GM21737 (cell line): ENCODE measurements at regions not wholly inside any gene's neighbourhood (a gene's known extent, or its start where the extent isn't known, plus 50 kb on each side); places are given as distances from the start of the nearest gene placed in this dataset.

Experiments
- ATAC-seq: cut with Tn5 transposase; IDR thresholded peaks from one replicate; pipeline ENCODE4 v1.9.1; 2021; ENCODE audit warnings: mild to moderate bottlenecking, moderate library complexity; ENCODE audit not compliant: unreplicated experiment

DNA sequence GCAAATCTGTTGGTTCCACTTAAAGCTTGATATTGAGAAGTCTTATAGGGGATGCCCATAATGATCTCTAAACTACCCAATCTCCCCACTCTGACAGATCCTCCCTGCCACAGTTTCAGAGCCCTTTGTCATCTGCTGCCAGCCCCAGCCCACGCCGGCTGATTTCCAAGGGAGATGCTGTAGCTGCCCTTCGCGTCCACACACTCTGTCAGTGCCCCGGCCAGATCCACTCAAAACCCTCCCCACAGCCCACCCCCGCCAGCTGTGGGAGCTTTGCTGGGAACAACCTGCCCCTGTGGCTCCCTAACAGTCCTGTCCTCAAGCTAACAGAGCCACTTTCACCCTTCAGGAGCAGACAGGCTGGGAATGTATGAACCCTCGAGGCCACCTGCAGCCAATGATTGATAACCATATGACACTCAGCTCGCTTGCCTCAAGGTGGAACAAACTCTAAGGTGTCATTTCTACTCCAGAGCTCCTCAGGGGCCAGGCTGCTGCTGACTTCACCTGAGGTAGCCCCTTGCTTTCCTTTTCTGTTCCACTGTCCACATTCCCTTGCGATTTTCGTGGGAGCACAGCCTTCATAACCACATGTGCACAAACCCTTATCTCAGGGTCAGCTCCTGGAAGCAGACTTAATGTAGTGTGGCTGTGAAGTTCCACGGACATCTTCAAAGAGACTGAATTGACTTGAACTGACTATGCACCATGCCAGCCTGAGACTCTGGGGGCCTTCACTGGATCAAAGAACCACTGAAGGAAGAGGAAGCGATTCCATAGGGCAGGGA, 92.6 kb upstream of the LGALSL start:
- no peak for ATAC-seq

DNA sequence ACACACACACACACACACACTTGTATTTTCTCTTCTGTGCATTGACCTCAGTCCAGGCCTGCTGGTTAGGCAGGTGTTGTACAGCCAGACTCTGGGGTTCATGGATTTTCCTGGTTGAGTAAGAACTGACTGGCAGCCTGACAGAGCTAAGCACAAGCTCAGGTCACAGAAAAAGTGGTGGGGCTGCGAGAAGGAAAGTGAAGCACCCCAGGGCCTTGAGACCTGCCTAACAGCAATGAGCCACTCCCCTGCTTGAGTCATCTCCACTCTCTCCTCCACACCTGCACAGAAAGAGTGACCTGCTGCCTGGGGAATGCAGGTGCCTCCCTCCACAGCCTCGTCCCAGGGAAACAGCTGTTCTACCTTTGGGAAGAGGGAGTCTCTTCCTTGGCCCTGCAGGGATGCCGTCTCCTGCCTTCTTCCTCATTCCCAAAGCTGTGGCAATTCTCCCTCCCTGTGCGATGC, 91.4 kb upstream of the LGALSL start:
- no peak for ATAC-seq

DNA sequence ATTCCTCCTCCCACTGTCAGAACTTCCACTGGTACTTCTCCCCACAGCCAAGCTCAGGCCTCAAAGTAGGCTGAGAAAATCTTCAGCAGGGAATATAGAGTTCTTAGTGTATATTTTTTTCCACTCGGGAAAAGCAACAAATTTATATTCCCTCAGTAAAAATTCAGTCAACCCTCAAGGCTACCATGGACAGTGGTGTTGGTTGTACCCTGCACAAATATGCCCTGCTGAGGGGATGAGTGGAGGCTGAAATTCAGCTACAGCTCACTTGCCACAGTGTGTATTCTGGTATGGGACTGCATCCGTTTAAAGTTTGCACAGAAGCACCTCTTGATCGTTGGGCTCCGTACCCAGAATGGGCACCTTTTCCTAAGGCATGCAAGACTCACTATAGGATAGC, 90.8 kb upstream of the LGALSL start:
- ATAC-seq = no peak

DNA sequence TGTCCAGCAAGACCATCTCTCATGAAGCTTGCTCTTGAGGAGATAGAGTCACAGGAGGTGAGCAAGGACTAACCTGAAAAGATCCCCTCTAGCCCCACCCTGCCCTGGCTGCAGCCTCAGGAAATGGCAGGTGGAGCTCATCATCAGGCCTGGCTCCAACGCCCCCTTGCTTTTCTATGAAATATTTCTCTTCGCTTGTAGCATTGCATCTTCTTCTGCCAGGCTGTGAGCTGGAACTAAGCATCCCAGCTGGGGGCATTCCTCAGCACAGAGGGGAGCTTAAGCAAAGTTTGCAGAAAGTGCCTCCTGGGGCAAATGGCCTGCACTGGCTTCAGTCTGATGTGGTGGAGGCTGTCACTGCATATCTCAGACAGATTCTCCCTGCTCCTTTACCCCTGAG, 90.1 kb upstream of the LGALSL start:
- no peak for ATAC-seq

DNA sequence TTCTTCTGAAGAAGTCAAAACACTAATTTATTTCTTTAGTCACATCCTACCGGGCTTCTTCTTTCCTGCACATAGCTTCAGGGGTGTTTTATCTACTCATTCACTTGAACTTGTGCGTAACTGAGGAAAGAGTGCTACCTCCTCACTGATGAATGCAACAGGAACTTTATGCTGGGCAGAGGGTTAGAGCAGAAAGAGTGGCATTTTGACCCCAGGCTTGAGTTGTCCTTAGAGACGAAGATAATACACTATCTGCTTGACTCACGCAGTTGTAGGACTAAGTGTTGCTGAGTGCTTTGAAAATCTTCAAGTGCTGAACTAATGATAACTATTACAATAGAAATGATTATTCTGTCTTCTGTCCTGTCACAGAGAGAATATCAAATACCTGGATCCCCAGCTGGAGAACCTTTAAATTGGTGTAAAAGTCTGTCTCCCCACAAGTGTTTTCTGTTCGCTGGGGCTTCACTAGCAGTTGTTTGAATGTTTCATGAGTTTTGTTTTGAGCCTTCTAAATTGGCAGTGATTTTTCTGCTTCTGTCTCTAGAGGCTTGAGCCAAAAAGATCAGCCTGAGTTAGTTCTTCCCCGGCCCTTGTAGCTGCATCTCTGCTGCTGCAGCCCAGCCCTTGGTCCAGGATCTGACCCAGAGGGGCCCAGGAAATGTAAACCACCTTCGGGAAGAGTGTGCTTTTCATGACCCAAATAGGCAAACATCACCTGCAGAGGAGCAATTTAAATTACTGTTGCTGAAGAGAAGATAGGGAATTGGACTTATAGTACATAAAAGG, 86.3 kb upstream of the LGALSL start:
- ATAC-seq = no peak

DNA sequence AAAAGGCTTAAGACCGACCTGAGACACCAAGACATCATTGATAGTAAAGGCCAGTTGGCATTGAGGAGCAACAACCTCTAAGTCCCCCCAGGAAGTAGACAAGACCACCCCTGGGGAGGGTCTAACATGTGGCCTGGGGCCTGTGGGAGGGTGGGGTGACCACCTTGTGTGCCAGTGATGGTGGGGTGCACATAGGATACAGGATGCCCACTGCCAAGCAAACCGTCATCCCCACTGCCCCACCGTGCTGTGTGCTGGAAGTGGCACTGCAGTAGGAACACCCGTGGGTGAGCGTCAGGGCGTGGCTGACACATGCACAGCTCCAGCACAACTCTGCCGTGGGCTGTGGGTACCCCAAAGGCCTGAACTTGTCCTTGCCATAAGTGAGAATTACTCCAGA, 84.3 kb upstream of the LGALSL start:
- no peak for ATAC-seq

DNA sequence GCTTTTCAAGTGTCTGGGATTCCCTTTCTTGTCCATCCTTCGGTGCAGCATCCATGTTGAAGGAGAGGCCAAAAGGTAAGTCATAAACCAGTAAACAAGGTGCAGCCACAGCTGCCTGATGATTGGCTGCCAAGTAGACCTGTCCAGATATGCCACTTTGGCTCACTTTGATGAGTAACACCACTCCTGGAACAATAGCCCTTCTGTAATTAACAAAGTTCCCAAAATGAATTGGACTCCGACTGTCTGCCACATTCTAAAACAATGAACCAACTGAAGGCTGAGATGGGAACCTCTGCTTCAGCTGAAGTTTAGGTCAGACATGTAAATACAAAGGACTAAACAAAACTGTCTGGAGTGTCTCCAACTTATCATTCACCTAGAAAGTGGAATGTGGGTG, 82.2 kb upstream of the LGALSL start:
- ATAC-seq = no peak

DNA sequence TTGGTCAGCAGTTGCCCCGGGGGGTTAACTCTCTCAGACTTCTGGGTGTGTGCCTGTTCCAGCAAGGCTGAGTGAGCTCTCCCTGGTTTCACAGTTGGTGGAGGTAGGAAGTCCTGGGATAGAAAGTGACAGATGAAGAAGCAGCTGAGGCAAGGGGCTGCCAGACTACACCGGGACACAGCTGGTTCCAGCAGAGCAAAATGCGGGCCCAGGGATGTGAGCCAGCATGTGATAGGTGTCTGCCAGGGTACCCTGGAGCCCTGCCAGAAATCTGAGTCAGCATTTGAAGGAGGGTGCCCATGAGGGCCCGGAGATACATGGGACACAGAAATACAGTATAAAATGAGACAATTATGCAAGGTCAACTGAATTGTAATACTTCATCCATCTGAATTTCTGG, 79.3 kb upstream of the LGALSL start:
- ATAC-seq = no peak

DNA sequence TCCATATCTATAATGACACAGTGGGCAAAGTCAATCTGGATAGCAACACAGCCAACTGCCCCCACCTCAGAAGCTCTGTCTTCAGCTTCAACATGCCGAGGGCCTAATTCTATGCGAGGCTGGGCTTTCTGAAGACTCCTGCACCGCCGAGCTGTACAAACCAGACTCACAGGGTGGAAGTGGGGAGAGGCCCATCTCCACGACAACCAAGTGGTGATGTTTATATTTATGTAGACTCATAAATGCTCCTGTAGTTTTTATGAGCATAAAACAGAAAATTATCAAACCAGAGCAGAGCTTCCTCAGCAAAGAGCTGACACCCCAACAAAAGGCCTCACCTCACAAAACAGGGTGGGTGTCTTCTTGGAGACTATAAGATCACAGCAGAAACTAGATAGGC, 77.0 kb upstream of the LGALSL start:
- ATAC-seq = no peak

DNA sequence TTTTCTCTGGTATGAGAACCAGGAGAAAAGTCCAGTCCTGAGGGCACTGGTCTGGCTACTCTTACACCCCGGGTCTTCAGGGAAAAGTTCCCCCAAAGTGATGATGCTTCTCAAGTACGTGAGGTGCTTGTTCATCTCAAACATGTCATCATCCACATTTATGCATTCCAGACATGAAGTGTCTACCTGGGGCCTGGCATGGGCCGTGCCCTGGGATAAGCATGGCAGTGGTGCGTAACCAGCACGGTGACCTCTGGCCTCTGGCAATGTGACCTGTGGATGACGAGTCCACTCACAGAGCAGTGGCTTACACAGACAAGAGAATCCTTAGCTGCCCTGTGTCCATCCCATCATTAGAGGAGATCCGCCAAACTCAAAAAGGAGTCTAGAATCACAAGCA, 74.8 kb upstream of the LGALSL start:
- no peak for ATAC-seq

DNA sequence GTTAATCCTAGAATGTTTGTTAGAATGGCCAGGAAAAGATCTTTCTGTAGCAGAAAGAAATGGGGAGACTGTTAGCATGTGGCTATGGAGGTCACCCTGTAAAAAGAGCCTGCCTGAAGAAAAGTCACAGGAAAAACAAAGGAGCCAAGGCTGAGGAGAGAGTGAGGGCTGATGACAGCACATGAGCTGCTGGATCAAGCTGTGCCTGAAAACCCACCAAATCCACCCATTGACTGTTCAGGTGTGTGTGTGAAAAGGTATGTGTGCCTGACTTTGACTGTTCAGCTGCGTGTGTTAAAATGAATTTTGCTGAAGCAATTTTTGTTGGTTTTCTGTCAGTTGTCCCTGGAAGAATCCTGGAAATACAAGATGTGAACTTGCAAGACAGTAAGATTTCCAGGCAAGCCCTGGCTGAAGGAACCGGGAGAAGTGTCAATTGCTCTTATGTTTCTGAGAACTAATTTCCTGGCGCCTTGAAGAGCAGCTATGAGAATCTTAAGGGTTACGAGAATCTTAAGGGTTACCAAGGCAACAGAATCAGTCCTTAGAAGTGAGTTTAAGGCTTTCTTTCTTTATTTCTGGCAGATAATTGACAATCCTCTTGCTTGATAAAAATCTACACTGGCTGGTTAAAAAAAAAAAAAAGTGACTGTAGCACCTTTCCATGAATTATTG, 73.0 kb upstream of the LGALSL start:
- ATAC-seq = no peak

DNA sequence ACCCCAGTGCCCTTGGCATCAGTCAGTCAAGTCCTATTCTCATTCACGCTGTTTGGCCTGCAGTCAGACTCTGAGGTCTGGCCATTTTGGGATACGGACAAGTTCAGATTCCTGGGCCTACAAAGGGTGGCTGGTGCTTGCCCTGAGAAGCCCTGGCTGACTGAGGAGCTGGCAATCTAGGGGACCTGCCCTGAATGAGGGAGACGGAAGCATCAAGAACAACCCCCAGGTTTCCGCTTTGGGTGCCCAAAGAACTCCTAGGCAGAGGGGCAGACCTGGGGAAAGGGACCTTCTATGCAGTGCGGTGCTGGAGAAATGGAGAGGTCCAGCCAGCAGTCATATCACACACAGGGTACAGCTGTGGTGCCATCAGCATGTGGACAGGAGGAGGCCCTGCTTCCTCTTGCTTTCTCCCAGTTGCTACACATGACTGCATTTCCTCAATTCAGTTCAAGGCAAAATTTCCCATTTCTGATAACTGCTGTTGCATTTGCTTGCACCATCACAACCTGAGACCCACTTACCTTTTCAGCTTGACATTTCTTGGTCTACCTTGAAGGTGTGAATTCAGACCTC, 70.9 kb upstream of the LGALSL start:
- no peak for ATAC-seq

DNA sequence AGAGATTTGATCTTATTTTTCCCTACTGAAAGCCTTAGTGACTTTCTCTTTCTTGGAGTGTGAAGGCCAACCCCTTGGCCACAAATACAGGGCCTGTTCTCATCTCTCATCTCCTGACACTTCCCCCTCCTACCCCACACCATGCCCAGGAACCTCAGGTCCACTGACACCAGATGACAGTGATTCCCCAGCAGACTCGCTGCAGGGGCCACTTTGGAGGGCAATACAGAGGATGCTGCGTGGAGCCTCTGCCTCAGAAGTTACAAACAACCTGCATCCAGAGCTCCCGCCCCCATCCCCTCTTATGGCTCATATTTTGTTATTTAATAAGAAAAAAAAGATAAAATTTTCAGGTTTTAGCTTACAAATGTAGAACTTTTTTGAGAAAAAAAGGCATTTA, 70.1 kb upstream of the LGALSL start:
- ATAC-seq = no peak

DNA sequence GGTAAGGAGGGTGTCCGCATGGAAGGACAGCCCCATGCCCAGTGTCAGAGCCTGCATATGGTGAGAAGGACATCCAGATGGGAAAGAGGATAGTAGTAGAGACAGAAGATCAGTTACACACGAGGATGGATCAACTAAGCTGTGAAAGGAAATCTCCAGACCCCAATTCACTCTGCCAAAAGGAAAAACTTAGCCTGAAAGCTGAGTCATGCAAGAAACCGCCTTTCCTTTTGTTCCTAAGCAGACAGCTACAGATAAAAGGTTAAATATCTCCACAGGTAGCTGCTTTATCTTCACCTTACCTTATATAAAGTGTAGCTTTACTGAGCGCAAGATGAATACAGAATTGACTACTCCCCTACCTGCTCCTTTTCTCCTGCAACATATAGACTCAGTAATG, 67.3 kb upstream of the LGALSL start:
- ATAC-seq = no peak

DNA sequence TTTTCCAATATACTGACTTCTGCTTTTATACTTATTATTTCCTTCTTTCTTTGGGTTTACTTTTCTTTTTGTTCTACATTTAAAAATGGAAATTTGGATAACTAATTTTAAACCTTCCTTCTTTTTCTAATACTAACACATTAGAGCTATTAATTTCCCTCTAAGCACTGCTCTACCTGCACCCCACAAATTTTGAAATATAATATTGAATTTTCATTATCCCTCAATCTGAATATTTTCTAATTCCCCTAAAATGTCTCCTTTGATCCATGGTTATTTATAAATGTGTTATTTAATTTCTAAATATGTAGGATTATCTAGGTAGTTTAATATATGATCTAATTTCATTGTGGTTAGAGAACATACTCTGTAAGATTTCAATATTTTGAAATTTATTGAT, 63.4 kb upstream of the LGALSL start:
- ATAC-seq = no peak

DNA sequence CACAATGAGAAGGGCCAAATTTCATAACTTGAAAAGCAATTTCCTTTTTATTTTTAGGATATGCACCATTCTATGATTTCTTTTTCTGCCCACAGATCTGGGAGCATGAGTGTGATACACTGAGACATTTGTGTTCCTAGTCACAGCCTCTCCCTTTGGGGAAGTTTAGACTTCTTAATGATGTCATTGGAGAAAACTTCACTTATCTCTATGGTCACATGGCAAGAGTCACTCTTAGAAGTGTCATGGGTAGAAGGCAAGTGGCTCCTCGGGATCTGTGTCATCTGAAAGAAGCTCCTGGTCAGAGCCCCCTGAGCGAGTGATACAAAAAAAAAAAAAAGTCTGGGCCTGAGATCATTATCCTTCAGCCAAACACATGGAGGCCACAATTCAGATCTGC, 62.5 kb upstream of the LGALSL start:
- no peak for ATAC-seq

DNA sequence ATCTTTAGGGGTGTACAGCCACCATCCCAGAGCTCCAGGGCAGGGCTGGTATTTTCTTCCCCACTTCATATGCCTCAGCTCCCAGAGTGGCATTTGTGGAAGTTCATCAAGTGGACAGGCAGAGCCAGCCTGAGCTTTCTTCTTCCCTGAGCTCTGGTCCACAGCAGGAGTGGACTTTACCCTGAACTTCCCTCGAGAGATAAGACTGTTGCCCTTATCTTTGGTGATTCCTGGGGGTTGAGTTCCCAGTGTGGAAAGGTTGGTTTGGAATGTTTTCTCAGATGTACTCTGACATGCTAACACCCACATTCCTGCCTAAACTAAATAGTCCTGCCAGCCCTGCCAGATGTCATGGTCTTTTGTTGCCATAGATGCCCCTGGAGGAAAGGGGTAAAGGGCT, 62.0 kb upstream of the LGALSL start:
- ATAC-seq = no peak

DNA sequence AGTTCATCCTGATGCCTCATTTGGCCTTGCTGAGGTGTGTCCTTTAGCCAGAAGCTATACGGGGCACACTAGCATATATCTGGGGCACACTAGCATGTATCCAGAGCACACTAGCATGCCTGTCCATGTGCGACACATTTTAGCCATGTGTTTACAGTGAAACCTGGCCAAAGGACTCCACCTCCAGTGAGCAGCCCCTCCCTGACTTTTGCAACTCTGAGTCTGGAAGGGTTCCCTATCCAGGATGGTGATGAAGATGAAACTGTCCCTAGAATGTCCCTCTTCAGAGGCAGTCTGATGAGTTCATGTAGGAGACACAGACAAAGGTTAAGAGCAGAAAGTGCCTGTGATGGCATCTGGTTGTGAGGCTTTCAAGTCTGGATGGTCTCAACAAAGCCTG, 61.4 kb upstream of the LGALSL start:
- ATAC-seq = no peak

DNA sequence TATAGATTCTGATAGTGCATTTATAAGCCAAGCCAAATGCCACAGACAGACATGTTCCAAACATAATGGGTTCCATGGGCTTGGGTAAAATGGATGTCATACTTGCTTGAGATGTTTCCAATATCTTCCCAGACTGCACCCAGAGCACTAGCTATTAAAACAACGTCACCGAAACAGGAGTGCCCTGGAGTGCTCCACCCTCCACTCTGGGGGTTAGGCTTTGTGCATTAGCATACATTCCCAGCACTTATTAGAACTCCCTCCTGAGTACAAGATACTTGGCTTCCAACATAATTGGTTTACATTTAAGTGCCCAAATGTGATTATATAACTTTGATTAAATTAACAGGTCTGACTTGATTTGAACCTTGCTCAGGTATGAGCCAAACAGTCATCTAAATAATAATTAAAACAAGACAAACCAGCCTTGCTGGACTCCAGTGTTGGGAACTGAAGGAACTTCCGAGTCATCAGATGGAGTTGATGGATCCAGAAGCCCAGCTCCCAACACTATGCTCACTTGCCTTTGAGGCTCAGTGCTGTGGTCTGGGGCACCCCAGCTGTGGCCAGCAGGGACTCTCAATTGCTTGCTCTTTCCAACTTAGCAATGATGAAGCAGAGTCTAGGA, 60.5 kb upstream of the LGALSL start:
- ATAC-seq = no peak

DNA sequence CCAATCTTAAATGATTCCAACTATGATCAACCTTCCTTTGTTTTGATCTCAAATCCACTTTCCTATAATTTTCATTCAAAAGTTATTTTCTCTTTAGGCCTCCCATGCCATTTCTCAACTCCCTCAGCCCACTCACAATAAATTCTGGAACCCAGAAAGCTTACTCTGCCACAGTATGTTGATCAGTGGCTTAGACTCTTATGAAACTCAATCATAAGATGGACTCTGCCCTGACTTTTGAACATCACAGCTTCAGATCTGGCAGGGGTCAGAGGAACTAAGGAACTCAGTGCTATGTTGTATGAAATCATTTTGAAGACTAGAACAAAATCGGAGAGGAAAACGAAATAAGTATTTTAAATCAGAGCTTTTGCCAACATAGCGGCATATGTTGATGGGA, 59.8 kb upstream of the LGALSL start:
- no peak for ATAC-seq

DNA sequence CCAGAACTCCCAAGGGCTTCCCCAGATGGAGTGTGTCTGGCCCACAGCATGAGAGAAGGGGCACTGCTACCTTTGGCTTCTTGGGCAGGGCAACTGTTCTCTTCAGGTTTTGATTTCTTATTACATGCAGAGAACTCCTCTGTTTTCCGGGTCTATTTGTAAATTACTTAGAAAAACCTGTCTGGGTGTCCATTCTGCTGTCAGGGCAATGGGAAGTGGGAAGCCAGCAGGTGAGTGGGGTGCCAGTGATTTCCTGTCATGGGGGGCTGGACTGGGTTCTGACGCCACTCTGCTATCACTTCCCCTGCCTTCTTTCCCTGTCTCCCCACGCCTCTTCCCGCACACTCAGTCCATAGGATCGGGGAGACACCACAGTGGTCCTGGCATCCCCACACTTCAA, 58.0 kb upstream of the LGALSL start:
- no peak for ATAC-seq
